DND-41 (cell line): ENCODE measurements at regions not wholly inside any gene's neighbourhood (a gene's known extent, or its start where the extent isn't known, plus 50 kb on each side); places are given as distances from the start of the nearest gene placed in this dataset.

Source experiments
- EZH2 ChIP-seq: IDR thresholded peaks from 3 replicates; pipeline ENCODE4 v1.6.1; 2012; ENCODE audit warnings: borderline replicate concordance, low read depth, mild to moderate bottlenecking, moderate library complexity, low read length, inconsistent platforms; ENCODE audit not compliant: severe bottlenecking
- TF ChIP-seq, protein P1 (sequence below): IDR thresholded peaks from 2 replicates; pipeline ENCODE4 v1.5.1; 2012; ENCODE audit warnings: borderline replicate concordance, low read length, moderate library complexity, mild to moderate bottlenecking; ENCODE audit not compliant: poor library complexity, severe bottlenecking; ENCODE audit errors: extremely low read depth

DNA sequence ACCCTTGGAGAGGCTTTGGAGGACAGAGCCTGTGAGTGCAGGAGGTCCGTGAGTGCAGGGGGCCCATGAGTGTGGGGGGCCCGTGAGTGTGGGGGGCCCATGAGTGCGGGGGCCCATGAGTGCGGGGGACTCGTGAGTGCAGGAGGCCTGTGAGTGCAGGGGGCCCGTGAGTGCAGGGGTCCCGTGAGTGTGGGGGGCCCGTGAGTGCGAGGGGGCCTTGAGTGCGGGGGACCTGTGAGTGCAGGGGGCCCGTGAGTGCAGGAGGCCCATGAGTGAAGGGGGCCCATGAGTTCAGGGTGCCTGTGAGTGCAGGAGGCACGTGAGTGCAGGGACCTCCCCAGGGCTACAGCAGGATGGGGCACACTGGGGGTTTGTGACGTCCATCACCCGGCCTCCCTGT is 108.3 kb upstream of the TTC34 start:
- TF ChIP-seq, protein P1, sequence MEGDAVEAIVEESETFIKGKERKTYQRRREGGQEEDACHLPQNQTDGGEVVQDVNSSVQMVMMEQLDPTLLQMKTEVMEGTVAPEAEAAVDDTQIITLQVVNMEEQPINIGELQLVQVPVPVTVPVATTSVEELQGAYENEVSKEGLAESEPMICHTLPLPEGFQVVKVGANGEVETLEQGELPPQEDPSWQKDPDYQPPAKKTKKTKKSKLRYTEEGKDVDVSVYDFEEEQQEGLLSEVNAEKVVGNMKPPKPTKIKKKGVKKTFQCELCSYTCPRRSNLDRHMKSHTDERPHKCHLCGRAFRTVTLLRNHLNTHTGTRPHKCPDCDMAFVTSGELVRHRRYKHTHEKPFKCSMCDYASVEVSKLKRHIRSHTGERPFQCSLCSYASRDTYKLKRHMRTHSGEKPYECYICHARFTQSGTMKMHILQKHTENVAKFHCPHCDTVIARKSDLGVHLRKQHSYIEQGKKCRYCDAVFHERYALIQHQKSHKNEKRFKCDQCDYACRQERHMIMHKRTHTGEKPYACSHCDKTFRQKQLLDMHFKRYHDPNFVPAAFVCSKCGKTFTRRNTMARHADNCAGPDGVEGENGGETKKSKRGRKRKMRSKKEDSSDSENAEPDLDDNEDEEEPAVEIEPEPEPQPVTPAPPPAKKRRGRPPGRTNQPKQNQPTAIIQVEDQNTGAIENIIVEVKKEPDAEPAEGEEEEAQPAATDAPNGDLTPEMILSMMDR: no peak
- no peak for TF ChIP-seq EZH2
